NT2/D1 (cell line): ENCODE measurements at regions not wholly inside any gene's neighbourhood (a gene's known extent, or its start where the extent isn't known, plus 50 kb on each side); places are given as distances from the start of the nearest gene placed in this dataset.

ENCODE experiments used
- SUZ12 ChIP-seq: IDR thresholded peaks from 2 replicates; pipeline ENCODE4 v1.6.1; 2011; ENCODE audit not compliant: insufficient read length, insufficient read depth; ENCODE audit errors: extremely low read depth
- YY1 ChIP-seq: IDR thresholded peaks from 2 replicates; pipeline ENCODE4 v1.6.1; 2011; ENCODE audit not compliant: insufficient read length, insufficient read depth

- TF ChIP-seq SUZ12 (no peak), YY1 (no peak)
Measured at GRCh38 chr7:159209429-159209828, 64.8 kb upstream of the VIPR2 start.
